AML-193 (cell line): ENCODE measurements at regions not wholly inside any gene's neighbourhood (a gene's known extent, or its start where the extent isn't known, plus 50 kb on each side); places are given as distances from the start of the nearest gene placed in this dataset.

Source experiments
- DNase-seq, 2 experiments: peaks; one replicate each; lab custom pipeline; 2025; lab: John Stamatoyannopoulos, UW

- no peak for DNase-seq
Observed at GRCh38 chr22:27179161-27179560, 521.8 kb downstream of the MIAT start.

GRCh38 chr22:27181537-27181936 is 524.1 kb downstream of the MIAT start:
- DNase-seq: no peak

- DNase-seq: no peak
Observed at GRCh38 chr22:27183474-27183873, 526.1 kb downstream of the MIAT start.

DNA sequence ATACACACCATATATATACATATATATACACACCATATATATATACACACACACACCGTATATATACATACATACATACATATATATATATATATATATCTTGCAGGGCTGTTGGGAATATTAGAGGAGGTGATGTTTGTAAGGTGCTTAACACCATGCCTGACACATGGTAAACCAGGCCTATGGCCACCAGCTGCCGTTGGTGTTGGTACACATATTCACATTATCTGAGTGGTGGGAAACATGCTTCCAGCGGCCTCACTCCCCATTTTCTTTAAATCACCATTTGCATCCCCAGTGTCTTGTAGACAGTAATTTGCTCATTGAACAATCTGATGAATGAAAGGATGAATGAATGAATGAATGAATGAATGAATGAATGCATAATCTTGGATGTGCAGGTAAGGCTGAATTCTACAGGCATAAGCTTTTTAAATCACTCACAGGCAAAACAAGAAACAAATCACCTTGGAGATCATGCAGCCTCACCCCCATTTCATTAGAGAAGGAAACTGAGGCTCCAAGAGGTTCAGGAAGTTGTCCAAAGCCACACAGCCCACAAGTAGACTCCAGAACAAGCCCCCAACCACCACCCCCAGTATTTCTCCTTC is 527.8 kb downstream of the MIAT start:
- DNase-seq: no peak

GRCh38 chr22:27185760-27186302 is 528.4 kb downstream of the MIAT start:
- DNase-seq: no peak

DNA sequence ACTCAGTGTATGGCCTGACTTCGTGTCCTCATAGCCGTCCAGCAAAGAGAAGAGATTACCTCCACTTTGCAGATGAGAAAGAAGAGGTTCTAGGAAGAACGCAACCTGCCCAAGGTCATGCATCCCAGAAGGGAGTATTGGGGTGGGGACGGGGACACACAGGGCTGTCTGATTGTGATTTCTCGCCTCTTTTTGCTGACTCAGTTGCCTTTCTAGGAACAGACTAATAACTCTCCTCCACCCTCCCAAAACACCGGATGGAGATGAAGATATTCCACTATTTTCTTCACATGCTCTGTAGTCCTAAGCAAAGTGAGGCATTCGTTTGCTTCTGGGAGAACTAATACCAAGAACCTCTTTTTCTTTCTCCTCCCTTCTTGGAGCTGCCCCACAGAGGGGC is 529.3 kb downstream of the MIAT start:
- DNase-seq: no peak

DNA sequence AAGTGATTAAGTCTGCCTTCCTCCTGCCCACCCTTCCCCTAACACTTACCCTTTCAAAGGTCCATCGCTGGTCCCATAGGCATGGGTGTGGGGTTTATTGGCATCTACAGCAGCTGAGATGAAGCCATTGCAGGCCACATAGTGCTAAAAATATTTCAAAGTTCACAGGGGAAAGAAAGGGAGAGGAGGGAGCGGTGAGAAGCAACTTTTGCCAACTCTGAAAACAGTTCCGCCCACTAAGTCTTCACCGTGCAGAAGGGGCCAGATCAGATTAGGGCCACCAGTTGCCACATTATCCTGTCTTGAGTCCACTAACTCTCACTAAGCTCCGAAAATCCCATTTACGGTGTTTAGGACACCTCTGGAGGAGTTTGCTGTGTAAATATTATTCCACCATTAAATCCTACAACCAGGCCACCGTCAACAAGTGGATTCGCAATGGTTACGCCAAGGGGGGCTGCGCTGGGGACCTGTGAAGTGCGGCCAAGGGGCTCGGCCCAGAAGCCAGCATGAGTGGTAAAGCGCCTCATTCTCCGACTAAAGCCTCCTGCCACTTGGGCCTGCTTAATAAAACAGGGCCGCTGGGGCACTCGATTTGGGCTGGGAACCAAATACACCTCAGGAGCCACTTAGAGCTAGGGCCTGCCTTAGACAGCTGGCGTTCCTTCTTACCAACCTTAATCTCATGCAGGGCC is 534.9 kb downstream of the MIAT start:
- DNase-seq: no peak

GRCh38 chr22:27193215-27193614 is 535.8 kb downstream of the MIAT start:
- DNase-seq: no peak

- no peak for DNase-seq
Observed at GRCh38 chr22:27193636-27194035, 536.2 kb downstream of the MIAT start.

DNA sequence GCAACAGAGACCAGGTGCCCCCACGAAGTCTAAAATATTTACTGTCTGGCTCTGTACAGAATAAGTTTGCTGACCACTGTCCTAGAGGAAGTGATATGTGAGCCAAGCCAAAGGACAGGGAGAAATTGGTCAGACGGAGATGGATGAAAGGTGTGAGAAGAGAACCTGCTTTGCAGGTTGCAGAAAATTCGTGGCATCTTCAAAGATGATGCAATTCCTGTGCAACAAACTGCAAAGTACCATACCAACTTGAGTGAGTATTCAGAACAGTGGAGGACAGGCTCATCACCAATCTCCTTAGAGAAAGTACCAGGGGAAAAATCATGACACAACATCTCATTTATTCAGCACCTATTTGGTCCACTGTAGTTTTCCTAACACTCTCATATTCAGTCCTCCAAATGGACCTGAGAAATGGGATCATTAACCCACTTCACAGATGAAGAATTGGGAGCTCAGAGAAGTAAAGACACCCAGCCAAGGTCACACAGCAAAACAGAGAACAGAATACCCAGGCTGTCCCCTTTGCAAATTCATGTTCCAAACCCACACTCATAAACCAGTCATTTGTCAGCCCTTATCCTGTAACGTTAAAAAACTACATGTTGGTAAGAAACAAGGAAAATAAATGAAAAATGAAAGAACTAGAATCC is 536.8 kb downstream of the MIAT start:
- DNase-seq: no peak

- no peak for DNase-seq
Observed at GRCh38 chr22:27195094-27195493, 537.7 kb downstream of the MIAT start.

DNA sequence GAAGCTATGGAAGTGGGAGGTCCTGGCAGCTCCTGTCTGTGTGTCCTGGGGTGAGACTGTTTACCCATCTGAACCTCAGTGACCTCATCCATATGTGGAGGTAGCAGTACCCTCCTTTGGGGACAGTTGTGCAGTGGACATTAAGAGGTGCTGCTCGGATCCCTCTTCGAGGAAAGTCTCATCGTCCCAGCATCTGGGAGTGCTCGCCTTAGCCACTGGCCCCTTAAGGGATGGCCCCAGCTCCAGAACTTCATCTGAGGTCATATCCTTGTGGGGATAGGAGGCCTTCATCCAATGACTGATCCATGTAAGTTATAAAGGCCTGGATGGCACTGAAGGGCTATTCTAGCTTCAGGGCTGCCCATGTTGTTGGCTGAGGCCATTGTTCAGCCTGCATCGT is 538.1 kb downstream of the MIAT start:
- DNase-seq: no peak

GRCh38 chr22:27196606-27197005 is 539.2 kb downstream of the MIAT start:
- DNase-seq: no peak

DNA sequence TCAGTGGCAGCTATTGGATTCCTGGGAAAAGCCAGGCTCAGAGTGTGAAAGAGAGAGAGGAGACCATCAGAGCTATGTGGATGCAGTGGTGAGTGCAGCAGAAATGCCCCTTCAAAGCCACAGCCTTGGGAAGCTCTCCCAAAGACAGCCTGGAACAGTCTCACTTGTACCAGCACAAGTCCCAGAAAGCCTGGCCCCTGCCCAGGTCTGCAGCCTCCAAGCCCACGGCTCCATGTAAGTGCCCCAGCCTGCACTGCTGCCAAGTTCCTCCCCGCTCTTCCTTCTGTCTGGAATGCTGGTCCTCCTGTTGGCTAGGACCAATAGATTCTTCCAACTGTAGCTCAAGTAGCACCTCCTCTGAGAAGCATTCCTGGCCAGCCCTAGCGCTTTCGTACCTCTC is 539.7 kb downstream of the MIAT start:
- DNase-seq: no peak

DNA sequence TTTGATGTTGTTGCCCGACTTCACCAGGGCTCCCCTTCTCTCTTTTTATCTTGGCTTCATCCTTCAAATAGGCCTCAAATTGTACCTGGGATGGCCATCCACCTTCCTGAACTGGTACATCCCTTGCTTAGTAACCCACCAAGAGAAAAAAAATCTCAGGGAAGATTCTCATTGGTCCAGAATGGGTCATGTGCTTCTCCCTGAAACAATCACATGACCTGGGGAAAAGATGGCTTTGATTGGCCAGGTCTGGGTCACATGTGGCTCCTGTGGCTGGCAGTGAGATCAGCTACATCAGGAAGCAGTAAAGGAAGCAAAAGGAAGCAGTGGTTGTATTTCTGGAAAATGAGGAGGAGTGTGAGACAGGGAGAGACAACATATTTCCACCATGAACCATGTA is 540.2 kb downstream of the MIAT start:
- no peak for DNase-seq

DNA sequence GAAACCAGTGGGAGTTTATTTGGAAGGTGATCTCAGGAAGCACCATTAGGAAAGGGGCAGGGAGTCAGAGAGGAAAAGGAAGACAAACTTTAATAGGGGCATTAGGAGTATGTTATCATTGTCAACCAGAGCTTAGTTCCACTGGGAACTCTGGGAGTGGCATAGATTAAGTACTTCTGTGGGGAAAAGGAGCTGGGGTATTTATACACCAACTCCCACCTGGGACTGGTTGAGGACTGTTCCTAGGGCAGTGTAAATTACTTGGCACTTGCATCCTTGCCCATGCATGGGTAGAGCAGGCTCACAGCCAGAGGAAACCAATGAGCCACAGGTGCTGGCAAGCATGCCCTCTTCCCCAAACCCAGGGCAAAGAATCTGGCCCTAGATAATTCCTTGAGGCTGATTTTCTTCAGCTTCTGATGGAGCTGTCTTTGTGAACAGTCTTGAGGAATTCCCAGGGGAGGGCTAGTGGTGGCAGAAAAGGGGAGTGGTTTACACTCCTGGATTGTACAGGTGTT is 541.2 kb downstream of the MIAT start:
- no peak for DNase-seq

GRCh38 chr22:27199354-27199753 is 542.0 kb downstream of the MIAT start:
- no peak for DNase-seq

GRCh38 chr22:27201276-27201675 is 543.9 kb downstream of the MIAT start:
- DNase-seq: no peak

DNA sequence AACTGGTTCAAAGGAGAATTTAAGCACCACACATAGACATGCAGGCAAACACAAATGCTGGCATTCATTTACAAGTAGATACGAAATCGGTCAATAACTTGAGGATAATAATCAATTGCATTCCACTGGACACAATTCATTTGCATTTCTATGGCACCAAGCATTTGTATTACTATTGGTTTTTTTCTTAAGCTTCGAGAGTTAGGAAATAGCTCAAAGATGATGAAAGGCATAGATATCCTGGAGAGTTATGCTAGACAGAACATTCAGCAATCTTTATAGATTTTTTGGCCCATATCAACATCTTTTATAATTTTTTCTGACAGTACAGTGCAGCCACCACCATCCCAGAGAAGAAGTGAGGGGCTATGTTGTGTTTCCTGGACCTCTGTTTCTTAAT is 544.4 kb downstream of the MIAT start:
- no peak for DNase-seq

DNA sequence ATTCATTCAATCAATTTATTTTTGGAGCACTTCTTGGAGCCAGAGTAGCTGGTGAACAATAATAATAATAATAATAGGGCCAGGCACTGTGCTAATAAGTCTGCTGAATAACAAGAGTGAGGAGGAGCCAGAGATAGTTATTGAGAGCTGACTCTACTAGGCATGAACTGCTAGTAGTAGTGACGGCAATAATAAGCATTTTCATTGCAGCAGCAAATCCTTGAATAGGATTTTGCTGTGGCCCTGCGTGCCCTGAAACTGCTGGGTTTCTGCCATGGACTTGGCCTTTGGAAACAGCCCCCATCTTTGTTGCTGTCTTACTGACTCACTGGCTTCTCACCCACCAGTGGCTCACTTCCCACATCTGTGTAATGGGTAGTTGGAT is 545.9 kb downstream of the MIAT start:
- no peak for DNase-seq

DNA sequence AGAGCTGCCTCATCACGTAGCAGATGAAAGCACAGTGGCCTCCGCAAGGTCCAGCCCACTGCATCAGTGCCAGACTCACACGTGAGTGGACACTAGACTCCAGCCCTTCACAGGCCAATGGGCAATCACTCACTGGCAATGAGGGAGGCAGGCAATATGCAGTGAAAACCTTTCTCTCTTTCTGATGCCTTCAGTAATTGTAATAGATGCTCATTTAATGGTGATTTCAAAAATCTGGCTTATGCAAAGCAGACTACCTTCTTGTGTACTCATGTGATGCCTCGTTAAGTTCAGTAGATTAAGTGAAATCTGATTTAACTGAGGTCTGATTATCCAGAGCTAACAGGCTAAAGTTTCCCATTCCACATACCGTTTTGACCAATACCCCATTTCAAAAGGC is 546.9 kb downstream of the MIAT start:
- no peak for DNase-seq

GRCh38 chr22:27204817-27205216 is 547.4 kb downstream of the MIAT start:
- DNase-seq: no peak
